ENCODE measurements at regions not wholly inside any gene's neighbourhood (a gene's known extent, or its start where the extent isn't known, plus 50 kb on each side); places are given as distances from the start of the nearest gene placed in this dataset.
A peak's percentile ranks its signal among the peaks of the same experiment; 100 is the strongest.

GRCh38 chr20:11537032-11537431 is 380.7 kb upstream of the BTBD3 start:
- Histone ChIP-seq H3K4me1 (no peaks in the 10 kb centered on the region), H3K4me3 (no peak overlapping the region), H3K9me3 (no peaks in the 10 kb centered on the region), H3K36me3 (no peaks in the 10 kb centered on the region), H3K27me3 (no peaks in the 10 kb centered on the region), H3K27ac (no peak overlapping the region)
- no peak for TF ChIP-seq CTCF (IDR thresholded peaks at IDR 0.05)
- DNase-seq = no peak

DNA sequence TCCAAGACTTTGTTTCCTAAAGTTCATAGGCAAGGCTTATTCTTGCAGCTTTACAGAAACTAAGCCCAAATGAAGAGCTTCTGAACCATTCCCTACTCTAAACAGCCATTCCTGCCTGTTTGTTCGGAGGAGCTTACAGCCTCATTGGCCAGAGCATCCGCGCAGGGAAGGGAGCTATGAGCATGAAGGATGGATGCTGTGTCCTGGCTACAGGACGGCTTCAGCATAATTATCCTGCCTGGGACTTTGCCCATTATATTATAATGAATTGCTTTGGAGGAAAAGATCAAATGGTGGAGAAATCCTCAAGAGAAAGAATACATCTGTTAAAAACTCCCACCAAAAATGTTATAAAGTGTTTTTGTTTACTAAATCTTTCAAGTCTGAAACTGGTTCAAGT is 378.2 kb upstream of the BTBD3 start:
- Histone ChIP-seq H3K36me3 (no peaks in the 10 kb centered on the region), H3K9me3 (no peaks in the 10 kb centered on the region), H3K27me3 (no peaks in the 10 kb centered on the region), H3K4me3 (no peak overlapping the region), H3K4me1 (no peaks in the 10 kb centered on the region), H3K27ac (no peak overlapping the region)
- no peak for DNase-seq
- no peak for TF ChIP-seq CTCF (IDR thresholded peaks at IDR 0.05)
- TF ChIP-seq POLR2A (IDR thresholded peaks at IDR 0.05) = no peak

- TF ChIP-seq POLR2A (IDR thresholded peaks at IDR 0.05) (no peak), CTCF (IDR thresholded peaks at IDR 0.05) (no peak)
- H3K27ac ChIP-seq = no peak overlapping the region
Measured at GRCh38 chr20:11540558-11540957, 377.1 kb upstream of the BTBD3 start.

DNA sequence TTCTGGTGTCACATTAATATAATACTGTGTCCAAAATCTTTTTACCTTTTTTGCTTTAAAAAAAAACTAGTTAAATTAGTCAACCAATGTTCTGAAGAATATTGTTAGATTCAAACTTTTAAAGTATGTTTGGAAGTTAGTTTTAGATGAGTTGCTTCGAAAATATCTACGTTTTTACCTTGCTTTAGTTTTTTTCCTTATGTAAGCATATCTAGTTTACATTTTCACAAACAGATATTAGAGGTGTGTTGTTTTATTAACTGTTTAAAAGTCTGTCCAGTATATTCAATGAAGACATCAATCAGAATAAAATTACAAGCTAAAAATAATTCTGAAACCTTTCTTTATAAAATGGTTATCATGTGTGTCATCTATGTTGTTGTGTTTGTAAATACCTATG is 375.0 kb upstream of the BTBD3 start:
- Histone ChIP-seq H3K4me1 (no peaks in the 10 kb centered on the region), H3K36me3 (no peaks in the 10 kb centered on the region), H3K27ac (no peak overlapping the region), H3K9me3 (no peaks in the 10 kb centered on the region), H3K4me3 (no peak overlapping the region), H3K27me3 (no peaks in the 10 kb centered on the region)
- TF ChIP-seq POLR2A (IDR thresholded peaks at IDR 0.05) (no peak), CTCF (IDR thresholded peaks at IDR 0.05) (no peak)
- DNase-seq = no peak

More at GRCh38 chr20:11540558-11540957, 377.1 kb upstream of the BTBD3 start:
- H3K4me1 ChIP-seq = no peaks in the 10 kb centered on the region
- no peaks in the 10 kb centered on the region for H3K36me3 ChIP-seq
- no peaks in the 10 kb centered on the region for H3K27me3 ChIP-seq
- DNase-seq = no peak
- no peaks in the 10 kb centered on the region for H3K9me3 ChIP-seq
- H3K4me3 ChIP-seq = no peak overlapping the region

DNA sequence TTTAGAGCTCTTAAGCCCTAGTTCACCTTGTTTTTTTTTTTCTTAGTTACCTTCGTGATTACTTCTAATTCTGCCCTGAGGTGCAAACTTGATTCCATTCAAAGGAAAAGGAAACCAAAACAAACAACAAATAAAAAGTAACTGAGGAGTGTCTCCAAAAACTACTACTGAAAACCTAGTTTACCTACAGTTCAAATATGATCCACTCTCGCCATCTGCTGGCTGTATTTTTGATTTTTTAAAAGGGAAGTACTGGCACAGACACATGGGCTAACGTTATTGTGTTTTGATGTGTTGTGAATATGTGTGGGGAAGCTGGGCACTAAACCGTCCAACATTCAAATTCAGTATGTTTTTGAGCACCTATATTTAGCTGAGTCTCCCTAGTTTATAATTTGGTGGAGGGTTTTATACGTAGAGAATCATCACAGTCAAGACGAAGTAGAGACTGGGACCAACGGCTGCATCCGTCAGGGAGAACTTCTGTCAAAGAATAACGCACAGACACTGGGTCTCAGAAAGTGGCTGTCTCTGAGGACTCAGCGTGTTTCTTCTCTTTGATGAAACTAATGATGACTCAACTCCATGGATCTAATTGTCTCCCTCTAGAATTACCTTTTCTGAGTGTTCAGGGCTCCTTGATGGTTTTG is 373.5 kb upstream of the BTBD3 start:
- H3K4me3 ChIP-seq = no peak overlapping the region
- TF ChIP-seq CTCF (IDR thresholded peaks at IDR 0.05) (peak in 4 of 6 experiments; percentile 30 to 76 (median 68)), POLR2A (IDR thresholded peaks at IDR 0.05) (no peak)

DNA sequence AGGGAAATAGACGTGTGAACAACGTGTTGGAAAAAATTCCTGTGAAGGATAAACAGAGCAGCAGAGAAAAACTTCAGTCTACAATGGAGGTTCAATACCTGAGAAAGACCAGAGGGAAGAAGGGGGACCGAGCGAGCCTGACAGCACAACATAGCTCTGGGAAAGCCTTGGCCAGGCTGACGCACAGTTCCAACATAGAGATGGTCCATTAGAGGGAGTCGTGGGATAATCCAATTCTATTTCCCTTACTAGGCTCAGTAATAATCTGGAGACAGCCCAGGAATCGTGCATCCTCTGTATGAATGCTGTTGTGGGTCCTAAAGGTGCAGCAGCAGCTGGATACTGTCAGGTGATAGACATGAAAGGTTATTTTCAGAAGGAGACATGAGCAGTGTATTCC is 370.8 kb upstream of the BTBD3 start:
- no peak for TF ChIP-seq POLR2A (IDR thresholded peaks at IDR 0.05)
- TF ChIP-seq CTCF (IDR thresholded peaks at IDR 0.05) = no peak
- no peaks in the 10 kb centered on the region for H3K4me1 ChIP-seq
- DNase-seq = no peak
- no peak overlapping the region for H3K4me3 ChIP-seq
- H3K36me3 ChIP-seq = no peaks in the 10 kb centered on the region
- no peak overlapping the region for H3K27ac ChIP-seq
- H3K27me3 ChIP-seq = no peaks in the 10 kb centered on the region
- no peaks in the 10 kb centered on the region for H3K9me3 ChIP-seq

More for the DNA sequence above, 373.5 kb upstream of the BTBD3 start:
- no peaks in the 10 kb centered on the region for H3K4me1 ChIP-seq
- no peak overlapping the region for H3K27ac ChIP-seq
- no peaks in the 10 kb centered on the region for H3K9me3 ChIP-seq
- no peak for DNase-seq
- no peaks in the 10 kb centered on the region for H3K27me3 ChIP-seq
- no peaks in the 10 kb centered on the region for H3K36me3 ChIP-seq

All from Peyer's patch (tissue), 4 donors.